ENCODE measurements at regions not wholly inside any gene's neighbourhood (a gene's known extent, or its start where the extent isn't known, plus 50 kb on each side); places are given as distances from the start of the nearest gene placed in this dataset.
"Not testable (repeated sequence)": the region's sequence is repeated elsewhere in the genome, so short reads cannot be mapped to it uniquely, and the experiment has no call there.

- DNase-seq (ENCODE audit: low spot score): no peak
These were observed 51.3 kb upstream of the CADPS start for GRCh38 chr3:62926494-62926893.

- DNase-seq (ENCODE audit: low spot score): no peak
These were observed 53.0 kb upstream of the CADPS start for GRCh38 chr3:62928256-62928655.

- no peak for DNase-seq (ENCODE audit: low spot score)
These were observed 54.6 kb upstream of the CADPS start for GRCh38 chr3:62929771-62930170.

GRCh38 chr3:62935793-62936192, 60.6 kb upstream of the CADPS start:
- no peak for DNase-seq (ENCODE audit: low spot score)

GRCh38 chr3:62936626-62937254, 61.5 kb upstream of the CADPS start:
- DNase-seq (ENCODE audit: low spot score): no peak

GRCh38 chr3:62938583-62938982, 63.4 kb upstream of the CADPS start:
- DNase-seq (ENCODE audit: low spot score): no peak

- DNase-seq (ENCODE audit: low spot score): no peak
These were observed 64.5 kb upstream of the CADPS start for GRCh38 chr3:62939707-62940106.

GRCh38 chr3:62940771-62941563, 65.8 kb upstream of the CADPS start:
- DNase-seq (ENCODE audit: low spot score): peak; percentile 46

GRCh38 chr3:62942227-62942626, 67.0 kb upstream of the CADPS start:
- DNase-seq (ENCODE audit: low spot score): no peak

GRCh38 chr3:62942764-62943163, 67.5 kb upstream of the CADPS start:
- DNase-seq (ENCODE audit: low spot score): no peak

- no peak for DNase-seq (ENCODE audit: low spot score)
These were observed 73.7 kb upstream of the CADPS start for GRCh38 chr3:62948921-62949320.

GRCh38 chr3:62950210-62950609, 75.0 kb upstream of the CADPS start:
- no peak for DNase-seq (ENCODE audit: low spot score)

- DNase-seq (ENCODE audit: low spot score): no peak
These were observed 75.9 kb upstream of the CADPS start for GRCh38 chr3:62951037-62951613.

GRCh38 chr3:62951880-62952279, 76.7 kb upstream of the CADPS start:
- DNase-seq (ENCODE audit: low spot score): not testable (repeated sequence)

- no peak for DNase-seq (ENCODE audit: low spot score)
These were observed 79.4 kb upstream of the CADPS start for GRCh38 chr3:62954580-62954979.

GRCh38 chr3:62955126-62955525, 79.9 kb upstream of the CADPS start:
- DNase-seq (ENCODE audit: low spot score): no peak

- no peak for DNase-seq (ENCODE audit: low spot score)
These were observed 81.2 kb upstream of the CADPS start for GRCh38 chr3:62956411-62956810.

GRCh38 chr3:62961874-62962556, 86.8 kb upstream of the CADPS start:
- DNase-seq (ENCODE audit: low spot score): no peak

GRCh38 chr3:62962714-62963113, 87.5 kb upstream of the CADPS start:
- no peak for DNase-seq (ENCODE audit: low spot score)

GRCh38 chr3:62965311-62965710, 90.1 kb upstream of the CADPS start:
- no peak for DNase-seq (ENCODE audit: low spot score)

- DNase-seq (ENCODE audit: low spot score): no peak
These were observed 92.9 kb upstream of the CADPS start for GRCh38 chr3:62968128-62968527.

GRCh38 chr3:62970648-62971047, 95.4 kb upstream of the CADPS start:
- no peak for DNase-seq (ENCODE audit: low spot score)

- no peak for DNase-seq (ENCODE audit: low spot score)
These were observed 100.3 kb upstream of the CADPS start for GRCh38 chr3:62975566-62975965.

Data from SW480 (cell line).